Kidney glomerular epithelial cell (primary cell): ENCODE measurements at regions not wholly inside any gene's neighbourhood (a gene's known extent, or its start where the extent isn't known, plus 50 kb on each side); places are given as distances from the start of the nearest gene placed in this dataset.
"Not testable (repeated sequence)": the region's sequence is repeated elsewhere in the genome, so short reads cannot be mapped to it uniquely, and the experiment has no call there.

Experiments
- DNase-seq: peaks from one replicate; lab custom pipeline; 2025; lab: John Stamatoyannopoulos, UW

- DNase-seq, result no peak
These were observed 110.8 kb upstream of the SMURF2 start for GRCh38 chr17:64772845-64773299.

- no peak for DNase-seq
These were observed 110.1 kb upstream of the SMURF2 start for GRCh38 chr17:64771980-64772844.

DNA sequence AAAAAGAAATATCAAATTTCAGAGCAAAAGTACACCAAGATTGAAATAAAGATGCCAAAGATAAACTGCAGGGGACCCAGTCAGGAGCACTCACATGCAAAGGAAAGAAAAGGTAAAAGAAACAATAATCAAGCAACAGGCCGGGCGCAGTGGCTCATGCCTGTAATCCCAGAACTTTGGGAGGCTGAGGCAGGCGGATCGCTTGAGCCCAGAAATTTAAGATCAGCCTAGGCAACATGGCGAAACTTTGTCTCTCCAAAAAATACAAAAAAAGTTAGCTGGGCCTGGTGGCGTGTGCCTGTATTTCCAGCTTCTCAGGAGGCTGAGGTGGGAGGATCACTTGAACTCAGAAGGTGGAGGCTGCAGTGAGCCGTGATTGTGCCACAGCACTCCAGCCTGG, 107.6 kb upstream of the SMURF2 start:
- no peak for DNase-seq

GRCh38 chr17:64767269-64767997, 105.3 kb upstream of the SMURF2 start:
- no peak for DNase-seq

- no peak for DNase-seq
These were observed 103.2 kb upstream of the SMURF2 start for GRCh38 chr17:64765191-64765889.

DNA sequence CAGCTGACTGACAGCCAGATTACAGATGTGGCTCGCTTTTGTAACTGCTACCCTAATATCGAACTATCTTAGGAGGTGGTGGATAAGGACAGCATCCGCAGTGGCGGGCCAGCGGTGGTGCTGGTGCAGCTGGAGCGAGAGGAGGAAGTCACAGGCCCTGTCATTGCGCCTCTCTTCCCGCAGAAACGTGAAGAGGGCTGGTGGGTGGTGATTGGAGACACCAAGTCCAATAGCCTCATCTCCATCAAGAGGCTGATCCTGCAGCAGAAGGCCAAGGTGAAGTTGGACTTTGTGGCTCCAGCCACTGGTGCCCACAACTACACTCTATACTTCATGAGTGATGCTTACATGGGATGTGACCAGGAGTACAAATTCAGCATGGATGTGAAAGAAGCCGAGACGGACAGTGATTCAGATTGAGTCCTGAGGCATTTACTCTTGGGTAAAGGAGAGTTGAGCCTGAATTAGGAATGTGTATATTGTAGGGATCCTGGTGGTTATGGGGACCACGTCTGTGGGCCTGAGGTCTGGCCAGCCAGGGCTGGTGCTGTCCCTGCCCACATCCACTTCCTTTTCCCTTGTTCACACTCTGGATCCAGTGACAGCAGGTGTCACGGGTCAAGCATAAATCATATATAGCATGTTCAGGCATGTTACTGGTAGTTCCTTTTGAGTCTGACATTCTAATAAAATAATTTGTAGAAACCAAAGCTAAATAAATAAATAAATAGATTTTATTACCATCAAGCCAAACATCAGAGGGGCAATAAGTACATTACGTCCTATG, 89.0 kb upstream of the SMURF2 start:
- DNase-seq, result no peak

DNA sequence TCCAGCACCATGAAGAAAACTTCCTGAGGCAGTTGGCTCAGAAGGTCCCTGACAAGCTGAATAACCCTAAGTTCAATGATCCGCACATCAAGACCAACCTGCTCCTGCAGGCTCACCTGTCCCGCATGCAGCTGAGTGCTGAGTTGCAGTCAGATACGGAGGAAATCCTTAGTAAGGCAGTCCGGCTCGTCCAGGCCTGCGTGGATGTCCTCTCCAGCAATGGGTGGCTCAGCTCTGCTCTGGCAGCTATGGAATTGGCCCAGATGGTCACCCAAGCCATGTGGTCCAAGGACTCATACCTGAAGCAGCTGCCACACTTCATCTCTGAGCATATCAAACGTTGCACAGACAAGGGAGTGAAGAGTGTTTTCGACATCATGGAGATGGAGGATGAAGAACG, 88.4 kb upstream of the SMURF2 start:
- no peak for DNase-seq

DNA sequence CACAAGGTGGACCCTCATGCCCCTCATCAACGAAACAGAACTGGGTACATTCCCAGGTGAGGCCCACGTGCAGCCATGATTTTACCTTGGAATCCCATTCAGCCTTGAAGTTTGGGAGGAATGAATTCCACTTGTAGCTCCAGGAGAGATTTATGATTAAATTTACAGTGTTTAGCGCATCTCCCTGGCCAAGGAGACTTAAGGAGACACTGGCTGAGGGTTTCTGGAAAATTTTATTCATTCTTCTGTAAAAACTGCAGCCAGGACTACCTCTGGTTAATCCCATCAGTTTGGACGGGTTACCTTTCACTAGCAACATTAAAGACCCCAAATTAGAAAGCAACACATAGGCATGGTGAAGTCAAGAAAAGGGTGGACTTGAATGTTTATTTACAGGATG, 87.2 kb upstream of the SMURF2 start:
- DNase-seq, result no peak

DNA sequence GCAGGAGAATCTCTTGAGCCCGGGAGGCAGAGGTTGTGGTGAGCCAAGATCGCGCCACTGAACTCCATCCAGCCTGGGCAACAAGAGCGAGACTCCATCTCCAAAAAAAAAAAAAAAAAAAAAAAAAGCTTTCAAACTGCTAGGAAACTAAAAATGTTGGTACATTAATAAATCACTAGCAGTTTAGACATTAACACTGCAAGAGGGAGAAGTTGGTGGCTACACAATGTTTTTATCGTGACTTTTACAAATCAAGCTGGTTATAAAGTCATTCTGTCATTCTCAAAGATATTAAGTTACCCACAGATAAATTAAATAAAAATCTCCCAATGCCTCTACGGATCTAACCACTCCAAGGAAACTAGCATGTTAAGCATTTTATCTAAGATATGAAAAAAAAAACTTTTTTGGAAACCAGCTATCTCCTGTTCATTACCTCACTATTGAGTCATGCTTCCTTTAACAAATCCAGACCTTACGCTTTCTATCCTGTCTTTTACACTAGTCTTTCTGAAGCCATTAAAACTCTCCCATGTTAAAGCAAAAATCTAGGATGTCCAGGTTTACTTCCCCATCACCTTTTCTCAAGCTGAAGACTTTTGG, 85.9 kb upstream of the SMURF2 start:
- DNase-seq, result peak; percentile 21

GRCh38 chr17:64742326-64742725, 80.2 kb upstream of the SMURF2 start:
- DNase-seq, result no peak

DNA sequence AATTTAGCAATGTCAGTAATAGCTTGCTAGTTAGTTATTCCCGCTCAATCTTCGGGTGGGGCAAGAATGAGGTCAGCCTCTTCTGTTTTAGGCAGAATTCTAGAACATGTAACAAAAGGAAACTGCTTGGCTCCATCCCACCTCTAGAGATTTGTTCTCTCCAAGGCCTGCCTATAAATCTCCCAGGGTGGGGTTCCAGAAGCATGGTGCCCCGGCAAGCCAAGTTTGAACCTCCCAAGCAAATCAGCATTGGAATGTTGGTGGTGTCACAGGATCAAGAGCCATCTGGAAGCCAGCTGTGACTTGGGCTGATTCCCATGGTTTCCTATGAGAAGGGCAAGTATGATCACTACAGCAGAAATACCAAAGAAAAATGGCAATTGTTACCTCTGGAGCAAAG, 79.8 kb upstream of the SMURF2 start:
- not testable (repeated sequence) for DNase-seq

DNA sequence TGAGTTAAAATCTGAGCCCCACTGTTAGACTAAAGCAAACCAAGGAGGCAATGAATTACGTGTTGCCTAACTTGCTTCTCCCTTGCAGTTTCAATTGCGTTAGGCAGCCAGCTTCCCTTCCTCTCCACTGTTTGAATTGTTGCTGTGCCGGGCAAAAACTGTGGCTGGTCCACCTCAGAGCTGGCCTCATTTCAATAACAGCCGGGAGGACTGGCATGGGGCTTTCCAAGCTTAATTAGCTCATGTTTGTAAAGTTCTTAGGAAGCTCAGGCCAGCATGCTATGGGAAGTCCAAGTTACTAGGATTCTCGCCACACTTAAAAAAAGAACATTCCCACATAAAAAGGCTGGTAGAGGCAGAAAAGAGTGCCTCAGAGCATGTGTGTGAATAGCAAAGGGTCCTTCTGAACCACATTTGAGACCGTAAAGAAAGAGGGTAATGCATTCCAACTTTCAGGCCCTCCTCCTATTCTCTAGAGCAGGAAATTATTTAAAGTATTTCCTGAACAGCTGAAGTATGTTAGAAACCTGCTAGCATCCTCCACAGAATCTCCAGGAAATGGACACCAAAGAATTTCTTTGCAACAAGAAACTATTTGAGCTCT, 79.0 kb upstream of the SMURF2 start:
- DNase-seq, result peak; percentile 33

GRCh38 chr17:64739316-64740058, 77.4 kb upstream of the SMURF2 start:
- DNase-seq, result no peak

GRCh38 chr17:64736804-64737492, 74.8 kb upstream of the SMURF2 start:
- DNase-seq, result no peak

- peak; percentile 41 for DNase-seq
These were observed 70.4 kb upstream of the SMURF2 start for GRCh38 chr17:64732336-64733006.

- DNase-seq, result not testable (repeated sequence)
These were observed 67.9 kb upstream of the SMURF2 start for GRCh38 chr17:64730023-64730422.

- no peak for DNase-seq
These were observed 67.1 kb upstream of the SMURF2 start for GRCh38 chr17:64729201-64729600.

GRCh38 chr17:64728041-64728695, 66.1 kb upstream of the SMURF2 start:
- no peak for DNase-seq
